HL-60/S4 treated with retinoic acid at 250 ng/mL for 4 days and 3 days (cell line): ENCODE measurements at regions not wholly inside any gene's neighbourhood (a gene's known extent, or its start where the extent isn't known, plus 50 kb on each side); places are given as distances from the start of the nearest gene placed in this dataset.

Experiments used
- in situ Hi-C: fragments of 300-500 bp; cut with MboI; formaldehyde crosslinking; loops from 2 replicates; pipeline ENCODE4 v1.7.0; 2022; ENCODE audit warnings: low sequenced_read_pairs

- in situ Hi-C loops = no loop called here
These were observed 57.0 kb downstream of the RASL11A start for GRCh38 chr13:27327633-27328032.

DNA sequence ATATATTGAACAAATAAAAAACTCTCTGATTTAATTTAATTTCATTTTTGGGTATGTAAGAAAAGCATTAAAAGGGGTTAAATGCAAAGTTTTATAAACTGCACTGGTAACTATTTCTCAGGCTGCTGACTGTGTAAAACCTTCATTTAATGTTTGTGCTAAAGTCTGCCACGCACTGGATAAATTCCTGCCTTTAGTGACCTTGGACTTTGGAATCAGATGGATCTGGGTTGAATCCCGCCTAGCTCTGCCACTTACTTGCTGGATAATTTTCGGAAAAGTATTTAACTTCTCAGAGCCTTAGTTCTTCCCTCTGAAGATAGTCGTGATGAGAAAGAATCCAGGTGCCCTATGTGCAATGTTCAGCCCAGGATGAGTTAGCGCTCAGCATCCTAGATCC, 58.6 kb downstream of the RASL11A start:
- in situ Hi-C loops = no loop called here

- in situ Hi-C loops = no loop called here
These were observed 64.3 kb downstream of the RASL11A start for GRCh38 chr13:27334774-27335435.

DNA sequence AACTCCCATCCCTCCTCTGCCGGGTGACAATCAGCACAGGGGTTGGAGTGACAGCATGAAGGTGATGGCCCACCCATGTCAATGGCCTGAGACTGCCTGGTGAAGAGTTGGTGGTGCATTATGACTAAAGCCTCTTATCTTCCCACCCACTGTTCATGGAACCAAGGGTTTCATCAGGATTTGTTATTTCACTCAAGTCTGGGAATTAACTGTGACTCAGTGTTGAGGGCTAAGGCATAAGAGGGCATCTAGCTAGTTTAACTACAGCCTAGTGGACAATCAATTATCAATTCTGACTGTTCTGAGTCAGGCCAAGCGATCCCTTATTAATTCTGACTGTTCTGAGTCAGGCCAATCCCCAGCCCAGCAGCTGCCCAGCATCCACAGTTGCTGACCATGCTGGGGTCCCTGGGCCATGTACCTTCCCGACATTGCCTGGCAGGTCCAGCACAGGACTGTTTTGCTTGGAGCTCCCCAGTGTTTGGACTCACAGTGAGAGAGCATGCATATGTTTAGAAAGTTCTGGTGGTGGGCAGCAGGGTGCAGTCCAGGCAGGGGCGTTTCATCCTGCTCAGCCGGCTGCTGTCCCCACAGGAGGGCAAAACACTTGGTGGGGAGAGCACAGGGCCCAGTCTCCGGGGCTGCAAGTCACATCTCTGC, 65.5 kb downstream of the RASL11A start:
- in situ Hi-C loops = no loop called here

GRCh38 chr13:27338207-27338606, 67.6 kb downstream of the RASL11A start:
- in situ Hi-C loops = no loop called here

- in situ Hi-C loops = no loop called here
These were observed 68.2 kb downstream of the RASL11A start for GRCh38 chr13:27338816-27339215.

DNA sequence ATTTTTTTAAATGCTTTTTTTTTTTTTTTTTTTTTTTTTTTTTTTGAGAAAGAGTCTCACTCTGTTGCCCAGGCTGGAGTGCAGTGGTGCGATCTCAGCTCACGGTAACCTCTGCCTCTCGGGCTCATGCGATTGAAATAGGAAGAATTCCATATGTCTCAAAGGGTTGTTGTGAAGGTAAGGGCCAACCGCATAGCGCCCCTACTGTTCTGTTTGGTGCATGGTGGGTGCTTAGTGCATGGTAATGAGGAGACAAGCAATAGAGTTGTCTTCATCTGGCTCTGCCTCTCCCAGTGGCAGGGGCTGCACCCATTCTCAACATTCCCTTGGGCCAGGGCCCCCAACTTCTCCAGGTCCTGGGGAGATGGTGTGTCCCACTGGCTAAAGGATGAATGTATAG, 68.7 kb downstream of the RASL11A start:
- in situ Hi-C loops = no loop called here

DNA sequence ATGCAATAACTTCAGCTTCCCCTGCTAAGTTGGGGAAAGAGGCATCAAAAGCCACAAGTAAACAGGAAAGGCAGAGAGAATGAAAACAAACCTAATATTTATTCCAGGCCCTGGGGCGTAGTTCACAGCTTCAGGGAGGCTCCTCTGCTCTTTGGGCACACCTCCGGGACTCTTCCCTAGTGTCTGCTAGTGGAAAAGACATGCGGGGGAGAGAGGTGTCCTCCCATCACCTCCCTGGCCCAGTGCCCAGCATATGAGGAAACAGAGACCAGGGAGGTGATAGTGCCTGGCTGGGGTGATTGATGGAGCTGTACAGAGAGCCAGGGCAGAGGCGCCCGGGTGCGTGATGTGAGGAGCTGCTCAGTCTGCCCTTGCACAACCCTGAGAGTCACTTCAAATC, 71.0 kb downstream of the RASL11A start:
- in situ Hi-C loops = no loop called here

DNA sequence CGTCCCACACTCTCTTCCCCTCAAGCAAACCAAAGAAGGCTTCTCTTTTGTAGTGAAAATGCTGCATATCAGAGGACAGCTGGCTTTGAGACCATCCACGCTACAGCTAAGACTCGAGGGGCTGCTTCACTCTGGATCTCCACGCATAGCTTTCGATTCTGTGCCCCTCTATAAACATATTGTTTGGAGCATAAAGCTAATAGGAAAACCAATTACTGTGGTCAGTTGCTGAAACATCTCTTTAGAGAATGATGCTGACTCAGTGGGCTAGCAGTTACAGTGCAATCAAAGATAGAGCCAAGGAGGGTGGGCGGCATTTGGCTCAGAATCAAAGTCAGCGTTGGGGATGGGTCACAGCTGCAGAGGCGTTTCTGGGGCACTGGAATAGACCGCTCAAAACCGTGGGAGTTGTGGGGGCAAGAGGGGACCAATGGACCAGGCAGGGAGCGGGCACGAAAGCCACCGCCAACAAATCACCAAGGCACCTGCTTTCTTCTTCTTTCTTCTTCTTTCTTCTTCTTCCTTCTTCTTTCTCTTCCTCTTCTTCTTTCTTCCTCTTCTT, 76.7 kb downstream of the RASL11A start:
- in situ Hi-C loops = no loop called here

DNA sequence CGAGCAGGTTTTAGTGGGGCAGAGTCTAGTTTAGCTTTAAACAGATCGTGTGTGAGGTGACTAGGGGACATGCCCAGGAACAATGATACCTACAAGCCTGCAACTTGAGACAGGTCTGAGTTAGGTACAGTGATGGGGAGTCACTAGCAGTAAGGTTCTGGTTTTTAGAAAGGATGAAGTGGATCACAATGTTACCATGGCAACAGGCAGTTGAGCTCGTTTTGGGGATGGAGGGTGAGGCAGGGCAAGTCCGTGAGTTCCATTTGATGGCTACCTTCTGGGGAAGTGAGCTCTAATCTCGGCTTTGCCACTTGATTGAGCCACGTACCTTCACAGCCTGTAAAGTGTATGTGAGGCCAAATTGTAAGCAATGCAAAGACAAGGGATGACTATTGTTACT, 76.0 kb upstream of the GTF3A start:
- in situ Hi-C loops = no loop called here

- in situ Hi-C loops = no loop called here
These were observed 75.0 kb upstream of the GTF3A start for GRCh38 chr13:27349458-27349857.

- in situ Hi-C loops = loop anchor here (25.0 kb wide), 1 partner anchor 364 kb away; no protein-coding TSS in a partner anchor
These were observed 73.6 kb upstream of the GTF3A start for GRCh38 chr13:27350825-27351224.

- in situ Hi-C loops = loop anchor here (25.0 kb wide), 1 partner anchor 365 kb away; no protein-coding TSS in a partner anchor
These were observed 71.7 kb upstream of the GTF3A start for GRCh38 chr13:27352698-27353097.

- in situ Hi-C loops = loop anchor here (25.0 kb wide), 1 partner anchor 366 kb away; no protein-coding TSS in a partner anchor
These were observed 71.2 kb upstream of the GTF3A start for GRCh38 chr13:27353166-27353583.

DNA sequence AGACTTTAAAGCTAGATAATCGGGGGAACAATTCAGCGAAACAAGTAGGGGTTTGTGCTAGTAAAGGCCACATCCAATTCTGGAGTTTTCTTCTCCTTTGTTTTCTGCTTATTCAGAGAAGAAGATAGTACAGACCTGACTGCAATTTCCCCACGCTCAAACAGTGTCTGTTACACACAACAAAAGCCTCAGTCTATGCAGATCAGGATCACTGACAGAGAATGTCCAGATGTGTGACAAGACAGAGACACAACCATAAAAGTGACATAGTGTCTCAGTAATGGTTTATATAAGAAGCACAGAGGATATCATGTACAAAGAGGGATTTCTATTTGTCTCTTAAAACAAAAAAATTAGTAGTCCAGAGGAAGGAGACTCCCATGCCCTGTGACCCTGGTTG, 70.7 kb upstream of the GTF3A start:
- in situ Hi-C loops = loop anchor here (25.0 kb wide), 1 partner anchor 366 kb away; no protein-coding TSS in a partner anchor

GRCh38 chr13:27354379-27354778, 70.0 kb upstream of the GTF3A start:
- in situ Hi-C loops = loop anchor here (25.0 kb wide), 1 partner anchor 367 kb away; no protein-coding TSS in a partner anchor

- in situ Hi-C loops = loop anchor here (25.0 kb wide), 1 partner anchor 369 kb away; no protein-coding TSS in a partner anchor
These were observed 68.5 kb upstream of the GTF3A start for GRCh38 chr13:27355894-27356293.

GRCh38 chr13:27358420-27358819, 66.0 kb upstream of the GTF3A start:
- in situ Hi-C loops = loop anchor here (25.0 kb wide), 1 partner anchor 371 kb away; no protein-coding TSS in a partner anchor

DNA sequence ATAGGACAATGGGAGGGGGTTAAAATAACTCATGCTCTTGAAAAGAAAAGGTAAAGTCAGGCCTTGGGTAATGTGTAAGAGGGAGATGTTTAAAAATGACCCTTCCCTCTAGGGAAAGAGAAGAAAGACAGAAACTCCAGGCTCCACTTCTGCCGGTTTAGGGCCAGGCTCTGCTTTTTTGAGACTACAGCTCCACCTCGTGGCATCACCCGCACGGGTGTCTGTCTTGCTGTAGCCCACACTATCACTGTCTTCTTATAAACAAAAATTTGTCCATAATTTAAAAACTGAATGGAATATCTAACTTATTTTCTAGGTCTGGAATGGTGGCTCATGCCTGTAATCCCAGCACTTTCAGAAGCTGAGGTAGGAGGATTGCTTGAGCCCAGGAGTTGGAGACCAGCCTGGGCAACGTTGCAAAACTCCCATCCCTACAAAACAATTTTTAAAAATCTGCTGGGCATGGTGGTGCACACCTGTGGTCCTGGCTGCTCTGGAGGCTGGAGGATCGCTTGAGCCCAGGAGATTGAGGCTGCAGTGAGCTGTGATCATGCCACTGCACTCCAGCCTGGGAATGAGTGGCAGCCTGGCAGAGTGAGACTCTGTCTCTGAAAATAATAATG, 65.1 kb upstream of the GTF3A start:
- in situ Hi-C loops = loop anchor here (25.0 kb wide), 1 partner anchor 372 kb away; no protein-coding TSS in a partner anchor

GRCh38 chr13:27360562-27360961, 63.9 kb upstream of the GTF3A start:
- in situ Hi-C loops = loop anchor here (25.0 kb wide), 1 partner anchor 373 kb away; no protein-coding TSS in a partner anchor

- in situ Hi-C loops = loop anchor here (25.0 kb wide), 1 partner anchor 375 kb away; no protein-coding TSS in a partner anchor
These were observed 62.2 kb upstream of the GTF3A start for GRCh38 chr13:27362064-27362751.
